Superior temporal gyrus (tissue), 1 donor: ENCODE measurements at regions not wholly inside any gene's neighbourhood (a gene's known extent, or its start where the extent isn't known, plus 50 kb on each side); places are given as distances from the start of the nearest gene placed in this dataset.

Source experiments
- DNase-seq: peaks from one replicate; pipeline ENCODE4 v3.0.0-alpha.2; 2016; ENCODE audit errors: extremely low spot score

DNA sequence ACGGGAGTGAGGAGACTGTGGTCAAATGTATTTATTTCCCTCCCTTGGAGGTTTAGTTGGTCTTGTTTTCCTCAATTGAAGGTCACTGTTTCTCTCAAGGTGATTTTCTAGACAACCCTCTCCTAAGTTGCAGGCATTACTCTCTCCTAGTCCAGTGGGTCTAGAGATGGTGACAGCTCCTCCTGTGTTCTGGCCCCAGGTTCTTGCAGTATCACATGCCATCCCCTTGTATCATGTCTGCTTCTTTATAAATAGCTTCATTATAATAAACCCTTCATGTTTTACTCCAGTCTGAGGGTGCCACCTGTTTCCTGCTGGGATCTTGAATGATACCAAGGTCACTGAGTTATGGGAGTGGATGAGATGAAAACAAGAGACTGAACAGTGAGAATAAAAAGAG lies 208.0 kb upstream of the KCNN2 start:
- DNase-seq = no peak

- no peak for DNase-seq
Measured at GRCh38 chr5:114166081-114166480, 195.8 kb upstream of the KCNN2 start.

- no peak for DNase-seq
Measured at GRCh38 chr5:114174131-114174530, 187.7 kb upstream of the KCNN2 start.

DNA sequence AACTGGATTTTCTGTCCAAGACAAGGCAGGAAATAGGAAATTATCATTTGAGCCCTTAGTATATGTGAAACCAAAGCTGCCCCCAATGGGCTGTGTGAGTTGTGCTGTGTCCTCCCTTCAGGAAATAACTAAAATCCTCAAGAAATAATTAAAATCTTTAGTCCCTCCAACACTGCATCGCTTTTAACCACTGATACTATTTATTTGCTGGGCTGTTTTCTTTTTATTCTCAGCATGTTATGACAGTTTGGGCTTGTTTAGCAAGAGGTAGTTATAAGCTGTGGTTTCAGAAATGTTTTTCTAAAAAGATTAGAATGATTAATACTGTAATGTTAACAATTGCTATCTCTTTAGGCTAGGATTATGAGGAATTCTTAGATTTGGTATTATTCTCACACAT lies 187.0 kb upstream of the KCNN2 start:
- DNase-seq = no peak

DNA sequence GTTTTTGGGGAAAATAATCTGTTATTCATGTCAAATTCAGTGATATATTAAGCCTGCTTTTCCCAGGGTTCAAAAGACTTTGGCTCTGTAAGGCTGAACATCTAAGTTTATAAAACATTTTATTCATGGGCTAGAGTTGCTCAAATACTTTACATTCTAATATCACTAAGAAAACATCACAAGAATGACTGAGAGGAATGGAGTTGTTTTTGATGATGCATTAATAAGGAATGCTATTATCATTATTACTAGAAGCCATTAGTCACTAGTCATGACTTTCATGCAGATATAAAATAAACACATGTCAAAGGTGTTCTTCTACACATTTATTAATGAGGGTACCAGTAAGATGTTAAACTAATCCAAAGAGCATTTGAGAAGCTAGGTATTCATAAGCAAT lies 185.5 kb upstream of the KCNN2 start:
- DNase-seq = no peak

DNA sequence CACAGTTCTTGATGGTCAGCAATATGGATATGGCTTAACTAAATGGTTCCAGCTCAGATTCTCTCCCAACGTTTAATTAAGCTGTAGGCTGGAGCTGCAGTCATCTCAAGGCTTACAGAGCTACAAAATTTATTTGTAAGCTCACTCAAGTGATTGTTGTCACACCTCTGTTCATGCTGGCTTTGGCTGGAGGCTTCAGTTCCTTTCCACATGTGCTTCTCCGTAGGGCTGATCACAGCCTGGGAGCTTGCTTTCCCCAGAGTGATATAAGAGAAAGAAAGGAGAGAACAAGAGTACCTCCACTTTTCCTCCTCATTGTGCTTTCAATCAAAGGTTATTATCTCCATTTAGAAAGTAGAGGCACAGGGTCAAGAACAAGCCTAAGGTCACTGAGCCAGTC lies 182.7 kb upstream of the KCNN2 start:
- no peak for DNase-seq

- no peak for DNase-seq
Measured at GRCh38 chr5:114184006-114184405, 177.9 kb upstream of the KCNN2 start.

- no peak for DNase-seq
Measured at GRCh38 chr5:114185274-114185673, 176.6 kb upstream of the KCNN2 start.

GRCh38 chr5:114191441-114191840 lies 170.4 kb upstream of the KCNN2 start:
- DNase-seq = no peak

GRCh38 chr5:114192108-114192507 lies 169.8 kb upstream of the KCNN2 start:
- DNase-seq = no peak

DNA sequence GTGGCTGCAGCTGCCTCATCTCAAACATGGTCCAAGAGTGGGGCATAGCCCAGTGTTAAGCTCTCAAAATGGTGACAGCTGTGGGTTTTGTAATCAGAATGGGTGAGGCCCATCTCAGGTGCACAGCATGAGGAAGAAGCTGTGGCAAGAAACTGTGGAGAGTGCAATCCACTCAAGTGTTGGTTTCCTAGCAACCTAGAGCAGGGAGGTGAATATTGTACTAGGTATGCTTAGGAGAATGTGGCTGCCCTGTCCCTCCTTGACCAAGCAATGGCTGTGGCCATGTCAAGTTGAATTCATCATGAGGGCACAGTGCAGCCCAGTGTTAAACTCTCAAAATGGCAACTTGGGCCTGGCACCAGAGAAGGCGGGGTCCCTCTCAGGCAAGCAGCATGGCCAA lies 160.5 kb upstream of the KCNN2 start:
- no peak for DNase-seq

- DNase-seq = no peak
Measured at GRCh38 chr5:114204923-114205322, 156.9 kb upstream of the KCNN2 start.

- no peak for DNase-seq
Measured at GRCh38 chr5:114206640-114207039, 155.2 kb upstream of the KCNN2 start.

DNA sequence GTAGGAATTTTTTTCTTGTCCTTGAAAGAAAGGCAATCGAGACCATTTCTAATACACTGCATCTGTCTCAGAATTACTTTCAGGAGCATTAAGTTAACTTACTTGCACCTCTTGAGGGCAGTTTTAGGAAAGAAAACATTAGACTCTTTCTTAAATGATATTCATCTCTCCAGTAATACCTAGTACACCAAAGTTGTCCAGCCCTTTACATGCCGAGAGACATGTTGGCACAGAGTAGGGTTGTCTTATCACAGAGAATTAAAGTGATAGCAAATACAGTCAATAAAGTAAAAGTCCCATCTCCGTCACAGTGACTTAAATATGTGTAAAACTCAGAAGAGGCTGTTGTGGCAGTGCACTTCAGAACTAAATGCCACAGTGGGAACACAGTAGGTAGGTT lies 154.3 kb upstream of the KCNN2 start:
- no peak for DNase-seq

DNA sequence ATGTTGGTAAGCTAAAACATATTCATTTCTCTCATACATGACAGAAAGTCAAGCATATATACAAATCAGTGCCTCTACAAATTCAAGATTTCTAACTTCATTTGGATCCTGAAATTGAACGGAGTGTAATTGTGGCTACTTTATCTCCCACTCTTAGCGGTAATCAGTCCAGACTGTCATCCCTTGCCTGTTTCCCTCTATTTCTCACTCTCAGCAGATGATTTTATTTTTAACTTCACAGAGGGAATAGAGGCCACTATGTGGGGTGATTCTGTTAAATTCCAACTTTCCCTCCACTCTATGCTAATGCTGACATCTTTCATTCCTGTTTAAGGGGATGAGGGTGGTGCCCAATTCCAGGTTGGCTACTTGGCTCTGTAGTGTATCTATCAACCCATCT lies 153.8 kb upstream of the KCNN2 start:
- no peak for DNase-seq

DNA sequence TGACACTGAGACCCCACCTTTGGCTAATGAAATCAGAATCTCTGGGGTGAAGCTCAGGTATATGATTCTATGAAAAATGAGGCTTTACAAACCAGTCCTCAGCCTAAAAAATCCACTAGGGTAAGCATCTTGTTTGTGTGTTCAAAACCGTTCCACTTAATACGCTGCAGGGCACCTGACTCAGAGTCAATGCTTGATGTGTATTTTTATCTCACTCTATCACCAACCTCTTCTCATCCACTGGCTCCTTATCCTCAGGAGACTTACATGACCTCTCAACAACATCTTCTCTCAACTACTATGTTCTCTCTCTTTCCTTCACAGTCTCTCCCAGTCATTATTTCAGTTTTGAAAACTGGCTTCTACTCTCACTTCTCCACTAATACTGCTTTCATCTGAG lies 153.3 kb upstream of the KCNN2 start:
- no peak for DNase-seq

GRCh38 chr5:114210662-114211061 lies 151.2 kb upstream of the KCNN2 start:
- no peak for DNase-seq

- DNase-seq = no peak
Measured at GRCh38 chr5:114221807-114222206, 140.1 kb upstream of the KCNN2 start.

DNA sequence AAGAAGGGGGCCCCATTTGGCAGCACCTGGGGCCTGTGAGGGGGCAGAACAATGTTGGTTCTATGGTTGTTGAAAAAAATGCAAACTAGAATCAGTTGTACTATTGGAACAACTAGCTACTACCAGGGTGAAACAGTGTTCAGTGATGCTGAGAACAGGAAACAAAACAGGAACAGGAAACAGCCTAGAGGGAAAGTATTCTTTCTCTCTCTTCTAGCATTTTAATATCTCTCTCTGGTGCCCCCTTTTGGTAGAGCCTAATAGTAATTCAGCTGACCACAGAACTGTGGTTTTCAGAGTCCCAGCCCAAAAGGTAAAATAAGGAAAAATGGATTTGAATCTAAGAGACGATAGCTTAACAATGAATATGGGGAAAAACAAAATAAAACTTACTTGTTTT lies 138.0 kb upstream of the KCNN2 start:
- no peak for DNase-seq

- DNase-seq = no peak
Measured at GRCh38 chr5:114237766-114238165, 124.1 kb upstream of the KCNN2 start.

DNA sequence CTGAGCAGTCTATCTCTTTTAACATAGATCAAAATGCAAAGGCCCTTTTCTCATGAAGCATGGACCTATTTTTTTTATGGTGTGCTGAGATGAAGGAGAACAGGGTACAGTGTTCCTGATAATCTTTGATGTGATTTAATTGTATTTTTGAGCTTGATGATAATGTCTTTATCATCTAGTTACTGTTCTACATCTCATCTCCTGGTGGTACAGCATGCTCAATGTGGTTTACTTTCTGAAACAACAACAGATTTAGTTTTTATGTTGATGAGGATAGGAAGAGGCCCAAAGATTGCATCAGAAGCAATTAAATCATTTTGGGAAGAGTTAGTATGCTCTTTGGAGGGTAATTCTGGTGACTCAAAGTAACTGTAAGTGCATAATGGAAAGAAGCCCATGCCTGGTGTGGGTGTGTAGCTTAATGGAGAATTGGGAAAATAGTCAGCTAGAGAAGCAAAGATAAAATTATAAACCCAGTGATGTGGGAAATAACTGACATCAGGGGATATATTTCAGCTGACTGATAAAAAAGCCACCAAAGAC lies 123.0 kb upstream of the KCNN2 start:
- no peak for DNase-seq

GRCh38 chr5:114243281-114243971 lies 118.4 kb upstream of the KCNN2 start:
- no peak for DNase-seq

- DNase-seq = no peak
Measured at GRCh38 chr5:114243972-114244317, 117.9 kb upstream of the KCNN2 start.

GRCh38 chr5:114249823-114250222 lies 112.0 kb upstream of the KCNN2 start:
- DNase-seq = no peak
